Adrenal gland (tissue), 9 donors: ENCODE measurements at regions not wholly inside any gene's neighbourhood (a gene's known extent, or its start where the extent isn't known, plus 50 kb on each side); places are given as distances from the start of the nearest gene placed in this dataset.

Experiments used
- DNase-seq, 7 donors: peaks; one replicate each; pipeline ENCODE4 v3.0.0-alpha.2; 2019 to 2020
- H3K27ac ChIP-seq, 5 donors: fragments of 200-600 bp; sonication (generic) in 4 of 5; 1 replicate in 3 of 5; 2 replicates in 2 of 5; pipeline versions ENCODE4 v1.5.1 to v1.8.0; 2016 to 2020; ENCODE audit warnings: mild to moderate bottlenecking in 1 of 5
- H3K27me3 ChIP-seq: fragments of 200-600 bp; 2 replicates; pipeline ENCODE4 v1.8.0; 2021
- H3K36me3 ChIP-seq, 2 donors: fragments of 200-600 bp; replicated peaks in 1 of 2; 1 replicate in 1 of 2; 2 replicates in 1 of 2; pipeline versions ENCODE4 v1.5.1 to v1.8.0; 2018 to 2022
- H3K4me1 ChIP-seq, 2 donors: fragments of 200-600 bp; replicated peaks in 1 of 2; 1 replicate in 1 of 2; 2 replicates in 1 of 2; pipeline versions ENCODE4 v1.5.1 to v1.8.0; 2018 to 2021
- H3K4me3 ChIP-seq, 4 donors: fragments of 200-600 bp; sonication (generic) in 3 of 4; one replicate each; pipeline ENCODE4 v1.5.1; 2016 to 2018
- H3K9me3 ChIP-seq, 3 donors: fragments of 200-600 bp; sonication (generic) in 1 of 3; replicated peaks in 1 of 3; 1 replicate in 2 of 3; 2 replicates in 1 of 3; pipeline versions ENCODE4 v1.5.1 to v1.8.0; 2016 to 2021
- POLR2A ChIP-seq, 2 donors: fragments of 450-650 bp; IDR thresholded peaks; one replicate each; pipeline ENCODE4 v1.6.1; 2017; ENCODE audit warnings: antibody characterized with exemption in 2 of 2, mild to moderate bottlenecking in 2 of 2, moderate library complexity in 1 of 2
- WGBS, 4 donors: extraction: QIAGEN DNeasy Blood & Tissue Kit in 2 of 4; methylation state at CpG; one replicate each; pipeline versions ENCODE4 v1.1.5 to v1.1.7; 2013 to 2017; 5-methylcytosine and 5-hydroxymethylcytosine counted together
- intact Hi-C, 2 donors: fragments of 100-400 bp; cut with DNase I; formaldehyde crosslinking; loops; one replicate each; pipeline versions ENCODE4 v1.14.1 to v1.15.0; 2022 to 2023
- TF ChIP-seq, protein P1 (sequence below), 6 experiments: fragments of 450-650 bp in 4 of 6; fragments of 200-600 bp in 2 of 6; sonication (generic) in 1 of 6; IDR thresholded peaks; 1 replicate in 5 of 6; 2 replicates in 1 of 6; pipeline versions ENCODE4 v1.5.1 to v1.8.0; 2016 to 2021; ENCODE audit warnings: antibody characterized with exemption in 6 of 6, mild to moderate bottlenecking in 2 of 6, moderate library complexity in 1 of 6
- donor health status: healthy with polysubstance abuse.
- donor health status: Bipolar disorder and iron deficiency.
- donor health status: DM: yes; HTN: yes; CAD: no.
- donor health status: DM: no; HTN: no; CAD: no.
- donor health status: DM: no; HTN: no; CAD: no.

DNA sequence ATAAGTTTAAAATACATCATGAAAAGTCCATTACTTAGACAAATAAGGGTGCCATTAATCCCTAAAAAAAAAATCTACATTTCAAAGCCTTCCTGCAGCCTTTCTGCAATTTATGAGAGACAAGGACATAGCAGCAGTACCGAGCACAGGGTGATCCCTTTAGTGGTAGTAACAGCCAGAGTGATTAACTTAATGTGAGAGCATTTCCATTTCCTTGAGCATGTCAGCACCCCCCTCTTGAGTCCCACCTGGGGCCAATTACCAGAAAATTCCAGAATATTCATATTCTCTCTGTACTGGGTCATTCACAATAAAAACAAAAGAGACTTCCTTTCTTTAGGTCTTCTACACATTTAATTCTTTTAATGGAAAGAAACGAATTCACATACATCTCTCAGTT, 546.9 kb upstream of the CCDC54 start:
- no peak overlapping the region for H3K27ac ChIP-seq
- H3K4me1 ChIP-seq: no peaks in the 10 kb centered on the region
- TF ChIP-seq POLR2A (IDR thresholded peaks at IDR 0.05): no peak
- TF ChIP-seq, protein P1, sequence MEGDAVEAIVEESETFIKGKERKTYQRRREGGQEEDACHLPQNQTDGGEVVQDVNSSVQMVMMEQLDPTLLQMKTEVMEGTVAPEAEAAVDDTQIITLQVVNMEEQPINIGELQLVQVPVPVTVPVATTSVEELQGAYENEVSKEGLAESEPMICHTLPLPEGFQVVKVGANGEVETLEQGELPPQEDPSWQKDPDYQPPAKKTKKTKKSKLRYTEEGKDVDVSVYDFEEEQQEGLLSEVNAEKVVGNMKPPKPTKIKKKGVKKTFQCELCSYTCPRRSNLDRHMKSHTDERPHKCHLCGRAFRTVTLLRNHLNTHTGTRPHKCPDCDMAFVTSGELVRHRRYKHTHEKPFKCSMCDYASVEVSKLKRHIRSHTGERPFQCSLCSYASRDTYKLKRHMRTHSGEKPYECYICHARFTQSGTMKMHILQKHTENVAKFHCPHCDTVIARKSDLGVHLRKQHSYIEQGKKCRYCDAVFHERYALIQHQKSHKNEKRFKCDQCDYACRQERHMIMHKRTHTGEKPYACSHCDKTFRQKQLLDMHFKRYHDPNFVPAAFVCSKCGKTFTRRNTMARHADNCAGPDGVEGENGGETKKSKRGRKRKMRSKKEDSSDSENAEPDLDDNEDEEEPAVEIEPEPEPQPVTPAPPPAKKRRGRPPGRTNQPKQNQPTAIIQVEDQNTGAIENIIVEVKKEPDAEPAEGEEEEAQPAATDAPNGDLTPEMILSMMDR (IDR thresholded peaks at IDR 0.05): no peak
- H3K9me3 ChIP-seq: no peaks in the 10 kb centered on the region
- H3K4me3 ChIP-seq: no peak overlapping the region
- no peaks in the 10 kb centered on the region for H3K27me3 ChIP-seq
- intact Hi-C loops: no loop called here
- no peaks in the 10 kb centered on the region for H3K36me3 ChIP-seq
- 73 to 82% (median 78%) methylated on average over 2 of the region's 2 CpGs for WGBS, 4 donors
- no peak for DNase-seq

GRCh38 chr3:106836906-106837305, 540.3 kb upstream of the CCDC54 start:
- WGBS, 4 donors: 77 to 82% (median 80%) methylated on average over 5 of the region's 5 CpGs
- Histone ChIP-seq H3K4me1 (no peaks in the 10 kb centered on the region), H3K36me3 (no peaks in the 10 kb centered on the region), H3K9me3 (no peaks in the 10 kb centered on the region), H3K27me3 (no peaks in the 10 kb centered on the region), H3K4me3 (no peak overlapping the region), H3K27ac (no peak overlapping the region)
- no peak for DNase-seq
- no peak for TF ChIP-seq POLR2A (IDR thresholded peaks at IDR 0.05)
- TF ChIP-seq, protein P1 (IDR thresholded peaks at IDR 0.05): no peak
- intact Hi-C loops: no loop called here

- H3K27ac ChIP-seq: no peak overlapping the region
Measured at GRCh38 chr3:106837616-106838015, 539.6 kb upstream of the CCDC54 start.

DNA sequence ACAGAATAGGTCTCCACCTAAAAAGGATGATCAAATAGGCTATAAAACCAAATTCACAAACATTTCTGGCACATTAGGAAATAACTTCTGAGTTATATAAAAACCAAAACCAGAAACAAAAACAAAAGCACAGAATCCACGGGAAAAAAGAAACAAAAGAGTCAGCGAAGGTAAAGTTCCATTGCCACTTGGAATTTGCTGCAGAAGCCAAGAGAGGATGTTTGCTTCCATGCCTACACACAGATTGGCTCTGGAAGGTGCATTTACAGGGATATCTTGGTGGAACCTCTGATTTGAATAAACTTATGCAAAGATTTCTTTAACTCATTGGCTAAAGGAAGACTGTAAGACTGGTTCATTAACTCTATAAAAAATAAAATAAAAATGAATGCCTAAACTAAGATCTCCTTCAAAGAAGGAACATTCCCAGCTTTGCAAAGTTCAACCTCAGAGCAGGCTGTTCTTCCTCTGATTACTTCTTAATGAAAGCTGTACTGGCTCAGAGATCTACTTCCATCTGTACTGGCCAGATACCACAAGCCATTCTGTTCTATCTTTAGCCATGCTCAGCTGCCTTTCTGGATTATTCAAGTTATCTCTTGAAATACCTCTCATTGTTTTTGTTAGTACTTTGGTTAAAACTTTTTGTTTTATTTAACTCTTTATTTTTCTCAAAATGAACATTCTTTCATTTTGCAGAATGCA, 537.5 kb upstream of the CCDC54 start:
- H3K4me1 ChIP-seq: no peaks in the 10 kb centered on the region
- no peaks in the 10 kb centered on the region for H3K27me3 ChIP-seq
- WGBS, 4 donors: 58 to 80% (median 71%) methylated on average over 2 of the region's 2 CpGs
- H3K9me3 ChIP-seq: no peaks in the 10 kb centered on the region
- DNase-seq: no peak
- H3K4me3 ChIP-seq: no peak overlapping the region
- no peaks in the 10 kb centered on the region for H3K36me3 ChIP-seq
- intact Hi-C loops: no loop called here
- H3K27ac ChIP-seq: no peak overlapping the region
- TF ChIP-seq POLR2A (IDR thresholded peaks at IDR 0.05): no peak
- TF ChIP-seq, protein P1 (IDR thresholded peaks at IDR 0.05): no peak

More at GRCh38 chr3:106837616-106838015, 539.6 kb upstream of the CCDC54 start:
- Histone ChIP-seq H3K4me3 (no peak overlapping the region), H3K27me3 (no peaks in the 10 kb centered on the region), H3K9me3 (no peaks in the 10 kb centered on the region), H3K4me1 (no peaks in the 10 kb centered on the region), H3K36me3 (no peaks in the 10 kb centered on the region)
- TF ChIP-seq POLR2A (IDR thresholded peaks at IDR 0.05): no peak
- TF ChIP-seq, protein P1 (IDR thresholded peaks at IDR 0.05): no peak
- DNase-seq: no peak
- intact Hi-C loops: no loop called here
- 85 to 93% (median 89%) methylated on average over 3 of the region's 3 CpGs for WGBS, 4 donors
